Mammary epithelial cell (primary cell): ENCODE measurements at regions not wholly inside any gene's neighbourhood (a gene's known extent, or its start where the extent isn't known, plus 50 kb on each side); places are given as distances from the start of the nearest gene placed in this dataset.

Experiments
- EZH2 ChIP-seq: IDR thresholded peaks from 2 replicates; pipeline ENCODE4 v1.6.1; 2012; ENCODE audit warnings: low read length, inconsistent platforms, borderline replicate concordance
- TF ChIP-seq, protein P1 (sequence below), 2 donors: IDR thresholded peaks in 1 of 2; conservative IDR thresholded peaks in 1 of 2; 2 replicates each; pipeline ENCODE4 v1.5.1; 2011 to 2012; ENCODE audit warnings: inconsistent platforms in 2 of 2, low read length in 2 of 2, mild to moderate bottlenecking in 2 of 2, control low read depth in 1 of 2, low read depth in 1 of 2; ENCODE audit not compliant: insufficient read depth in 1 of 2; ENCODE audit errors: extremely low read depth in 1 of 2

DNA sequence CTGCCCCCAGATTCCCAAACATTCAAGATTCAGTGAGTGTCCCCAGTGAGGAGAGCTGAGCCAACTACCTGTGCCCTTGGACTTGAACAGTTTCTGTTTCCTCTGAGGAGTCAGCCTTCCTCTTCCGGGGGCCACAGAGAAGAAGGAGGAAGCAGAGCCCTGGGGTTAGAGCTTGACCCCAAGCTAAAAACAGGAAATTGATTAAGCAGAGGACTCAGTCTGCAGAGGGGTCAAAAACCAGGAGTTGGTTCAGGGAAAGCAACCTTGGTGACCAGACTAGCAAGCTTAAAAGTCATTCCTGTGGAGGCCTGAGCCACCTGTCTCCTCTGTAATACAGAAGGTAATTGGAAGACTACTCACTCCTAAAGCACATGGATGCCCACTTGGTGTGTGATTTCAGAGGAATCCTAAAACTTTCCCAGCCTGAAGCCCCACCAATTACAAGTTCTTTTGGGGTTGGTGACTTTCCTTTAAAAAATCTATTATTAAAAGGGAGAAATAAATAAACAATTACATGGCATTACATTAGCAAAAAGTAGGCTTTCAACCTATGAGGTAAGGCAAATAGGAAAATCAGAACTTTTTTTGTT lies 64.2 kb upstream of the SELENOP start:
- TF ChIP-seq, protein P1, sequence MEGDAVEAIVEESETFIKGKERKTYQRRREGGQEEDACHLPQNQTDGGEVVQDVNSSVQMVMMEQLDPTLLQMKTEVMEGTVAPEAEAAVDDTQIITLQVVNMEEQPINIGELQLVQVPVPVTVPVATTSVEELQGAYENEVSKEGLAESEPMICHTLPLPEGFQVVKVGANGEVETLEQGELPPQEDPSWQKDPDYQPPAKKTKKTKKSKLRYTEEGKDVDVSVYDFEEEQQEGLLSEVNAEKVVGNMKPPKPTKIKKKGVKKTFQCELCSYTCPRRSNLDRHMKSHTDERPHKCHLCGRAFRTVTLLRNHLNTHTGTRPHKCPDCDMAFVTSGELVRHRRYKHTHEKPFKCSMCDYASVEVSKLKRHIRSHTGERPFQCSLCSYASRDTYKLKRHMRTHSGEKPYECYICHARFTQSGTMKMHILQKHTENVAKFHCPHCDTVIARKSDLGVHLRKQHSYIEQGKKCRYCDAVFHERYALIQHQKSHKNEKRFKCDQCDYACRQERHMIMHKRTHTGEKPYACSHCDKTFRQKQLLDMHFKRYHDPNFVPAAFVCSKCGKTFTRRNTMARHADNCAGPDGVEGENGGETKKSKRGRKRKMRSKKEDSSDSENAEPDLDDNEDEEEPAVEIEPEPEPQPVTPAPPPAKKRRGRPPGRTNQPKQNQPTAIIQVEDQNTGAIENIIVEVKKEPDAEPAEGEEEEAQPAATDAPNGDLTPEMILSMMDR (conservative IDR thresholded peaks at IDR 0.05 in 1 of 2, IDR thresholded peaks at IDR 0.05 in 1 of 2; ENCODE audit: extremely low read depth in 1 of 2, insufficient read depth in 1 of 2, low read depth in 1 of 2, low read length in 2 of 2): no peak
- no peak for TF ChIP-seq EZH2
